PFSK-1 (cell line): ENCODE measurements at regions not wholly inside any gene's neighbourhood (a gene's known extent, or its start where the extent isn't known, plus 50 kb on each side); places are given as distances from the start of the nearest gene placed in this dataset.

ENCODE experiments used
- POLR2AphosphoS5 ChIP-seq: IDR thresholded peaks from 2 replicates; pipeline ENCODE4 v1.6.1; 2012; ENCODE audit warnings: low read depth, mild to moderate bottlenecking, control low read depth, low read length, moderate library complexity
- REST ChIP-seq, 2 experiments: IDR thresholded peaks; 2 replicates each; pipeline versions ENCODE4 v1.6.1 to v1.8.0; 2011 to 2012; ENCODE audit warnings: low read depth in 2 of 2, low read length in 2 of 2, control low read depth in 1 of 2, inconsistent platforms in 1 of 2, mild to moderate bottlenecking in 1 of 2, moderate library complexity in 1 of 2; ENCODE audit not compliant: insufficient read depth in 1 of 2
- SIN3A ChIP-seq: IDR thresholded peaks from 2 replicates; pipeline ENCODE4 v1.6.1; 2012; ENCODE audit warnings: mild to moderate bottlenecking, low read length, moderate library complexity, borderline replicate concordance; ENCODE audit not compliant: insufficient read depth
- TAF1 ChIP-seq: IDR thresholded peaks from 2 replicates; pipeline ENCODE4 v1.6.1; 2012; ENCODE audit warnings: low read length, control low read depth, borderline replicate concordance; ENCODE audit not compliant: insufficient read depth

- TF ChIP-seq POLR2AphosphoS5: no peak
- TF ChIP-seq REST (IDR thresholded peaks at IDR 0.05; ENCODE audit: insufficient read depth in 1 of 2, low read depth in 2 of 2, low read length in 2 of 2): no peak
- TF ChIP-seq SIN3A: no peak
- TF ChIP-seq TAF1: no peak
Measured at GRCh38 chr9:105114964-105115728, 129.3 kb upstream of the SLC44A1 start.
